PFSK-1 (cell line): ENCODE measurements at regions not wholly inside any gene's neighbourhood (a gene's known extent, or its start where the extent isn't known, plus 50 kb on each side); places are given as distances from the start of the nearest gene placed in this dataset.

Source experiments
- FOXP2 ChIP-seq: optimal IDR thresholded peaks from 2 replicates; pipeline ENCODE3; 2011; ENCODE audit warnings: borderline replicate concordance, control low read depth, inconsistent platforms; ENCODE audit not compliant: insufficient read depth; ENCODE audit errors: extremely low read length, extremely low read depth
- TAF1 ChIP-seq: IDR thresholded peaks from 2 replicates; pipeline ENCODE4 v1.6.1; 2012; ENCODE audit warnings: low read length, control low read depth, borderline replicate concordance; ENCODE audit not compliant: insufficient read depth
- TF ChIP-seq, protein P1 (sequence below), 2 experiments: IDR thresholded peaks; 2 replicates each; pipeline versions ENCODE4 v1.6.1 to v1.8.0; 2011 to 2012; ENCODE audit warnings: low read depth in 2 of 2, low read length in 2 of 2, control low read depth in 1 of 2, inconsistent platforms in 1 of 2, mild to moderate bottlenecking in 1 of 2, moderate library complexity in 1 of 2; ENCODE audit not compliant: insufficient read depth in 1 of 2

DNA sequence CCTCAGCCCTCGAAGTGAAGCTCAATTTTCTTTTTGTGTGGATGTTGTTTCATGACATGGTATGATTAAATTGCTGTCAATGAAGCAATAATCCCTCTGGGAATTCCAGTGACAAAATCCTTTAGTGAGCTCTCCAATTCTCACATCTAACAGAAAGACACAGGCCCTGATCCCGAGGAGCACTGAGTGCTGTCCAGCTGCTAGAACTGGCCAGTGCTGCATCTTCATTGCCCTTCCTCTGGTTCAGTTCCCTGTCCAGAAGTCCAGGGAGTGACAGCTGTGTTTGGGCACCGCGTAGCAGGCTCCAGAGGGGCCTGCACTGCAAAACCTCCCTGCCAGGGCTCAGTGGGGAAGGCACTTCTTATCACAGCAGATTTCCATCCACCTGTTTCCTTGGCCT is 516.8 kb upstream of the ATP11B start:
- TF ChIP-seq FOXP2 (no peak), TAF1 (no peak)
- TF ChIP-seq, protein P1, sequence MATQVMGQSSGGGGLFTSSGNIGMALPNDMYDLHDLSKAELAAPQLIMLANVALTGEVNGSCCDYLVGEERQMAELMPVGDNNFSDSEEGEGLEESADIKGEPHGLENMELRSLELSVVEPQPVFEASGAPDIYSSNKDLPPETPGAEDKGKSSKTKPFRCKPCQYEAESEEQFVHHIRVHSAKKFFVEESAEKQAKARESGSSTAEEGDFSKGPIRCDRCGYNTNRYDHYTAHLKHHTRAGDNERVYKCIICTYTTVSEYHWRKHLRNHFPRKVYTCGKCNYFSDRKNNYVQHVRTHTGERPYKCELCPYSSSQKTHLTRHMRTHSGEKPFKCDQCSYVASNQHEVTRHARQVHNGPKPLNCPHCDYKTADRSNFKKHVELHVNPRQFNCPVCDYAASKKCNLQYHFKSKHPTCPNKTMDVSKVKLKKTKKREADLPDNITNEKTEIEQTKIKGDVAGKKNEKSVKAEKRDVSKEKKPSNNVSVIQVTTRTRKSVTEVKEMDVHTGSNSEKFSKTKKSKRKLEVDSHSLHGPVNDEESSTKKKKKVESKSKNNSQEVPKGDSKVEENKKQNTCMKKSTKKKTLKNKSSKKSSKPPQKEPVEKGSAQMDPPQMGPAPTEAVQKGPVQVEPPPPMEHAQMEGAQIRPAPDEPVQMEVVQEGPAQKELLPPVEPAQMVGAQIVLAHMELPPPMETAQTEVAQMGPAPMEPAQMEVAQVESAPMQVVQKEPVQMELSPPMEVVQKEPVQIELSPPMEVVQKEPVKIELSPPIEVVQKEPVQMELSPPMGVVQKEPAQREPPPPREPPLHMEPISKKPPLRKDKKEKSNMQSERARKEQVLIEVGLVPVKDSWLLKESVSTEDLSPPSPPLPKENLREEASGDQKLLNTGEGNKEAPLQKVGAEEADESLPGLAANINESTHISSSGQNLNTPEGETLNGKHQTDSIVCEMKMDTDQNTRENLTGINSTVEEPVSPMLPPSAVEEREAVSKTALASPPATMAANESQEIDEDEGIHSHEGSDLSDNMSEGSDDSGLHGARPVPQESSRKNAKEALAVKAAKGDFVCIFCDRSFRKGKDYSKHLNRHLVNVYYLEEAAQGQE (IDR thresholded peaks at IDR 0.05; ENCODE audit: insufficient read depth in 1 of 2, low read depth in 2 of 2, low read length in 2 of 2): peak; percentile 64 to 85
